Breast epithelium (tissue), 4 donors: ENCODE measurements at regions not wholly inside any gene's neighbourhood (a gene's known extent, or its start where the extent isn't known, plus 50 kb on each side); places are given as distances from the start of the nearest gene placed in this dataset.

Experiments
- DNase-seq, 2 donors: peaks; one replicate each; pipeline ENCODE4 v3.0.0-alpha.2; 2019; ENCODE audit warnings: low spot score in 2 of 2
- H3K27ac ChIP-seq, 2 donors: fragments of 200-600 bp; sonication (generic) in 1 of 2; one replicate each; pipeline ENCODE4 v1.5.1; 2016 to 2019; ENCODE audit warnings: mild to moderate bottlenecking in 1 of 2
- H3K27me3 ChIP-seq, 2 donors: fragments of 200-600 bp; sonication (generic) in 1 of 2; one replicate each; pipeline versions ENCODE4 v1.5.1 to v1.6.0; 2017 to 2019; ENCODE audit warnings: control low read depth in 1 of 2, mild to moderate bottlenecking in 1 of 2
- H3K36me3 ChIP-seq: fragments of 200-600 bp; one replicate; pipeline ENCODE4 v1.5.1; 2019
- H3K4me1 ChIP-seq, 2 donors: fragments of 200-600 bp; sonication (generic); one replicate each; pipeline ENCODE4 v1.5.1; 2016 to 2019; ENCODE audit warnings: control low read depth in 1 of 2
- H3K4me3 ChIP-seq, 3 donors: fragments of 200-600 bp; sonication (generic); 1 replicate in 2 of 3; 2 replicates in 1 of 3; pipeline ENCODE4 v1.5.1; 2016 to 2019; ENCODE audit warnings: mild to moderate bottlenecking in 3 of 3, moderate library complexity in 2 of 3
- H3K9me3 ChIP-seq, 2 donors: fragments of 200-600 bp; sonication (generic) in 1 of 2; one replicate each; pipeline ENCODE4 v1.5.1; 2016 to 2019; ENCODE audit warnings: control low read depth in 1 of 2
- CTCF ChIP-seq, 3 donors: fragments of 450-650 bp; IDR thresholded peaks; one replicate each; pipeline ENCODE4 v1.5.1; 2016 to 2017; ENCODE audit warnings: antibody characterized with exemption in 3 of 3, mild to moderate bottlenecking in 3 of 3, moderate library complexity in 3 of 3
- POLR2A ChIP-seq: fragments of 450-650 bp; IDR thresholded peaks from one replicate; pipeline ENCODE4 v1.6.1; 2016; ENCODE audit warnings: antibody characterized with exemption, mild to moderate bottlenecking, moderate library complexity
- POLR2AphosphoS5 ChIP-seq, 3 donors: sonication (generic); formaldehyde crosslinking; IDR thresholded peaks; one replicate each; pipeline ENCODE4 v1.6.1; 2017; ENCODE audit warnings: antibody characterized with exemption in 3 of 3
- intact Hi-C: fragments of 100-400 bp; cut with DNase I; formaldehyde crosslinking; loops from one replicate; pipeline ENCODE4 v1.15.1; 2023; ENCODE audit warnings: low total_unique reads

- Histone ChIP-seq H3K4me3 (no peak overlapping the region), H3K36me3 (no peaks in the 10 kb centered on the region), H3K27me3 (no peaks in the 10 kb centered on the region), H3K9me3 (no peaks in the 10 kb centered on the region), H3K4me1 (no peaks in the 10 kb centered on the region), H3K27ac (no peak overlapping the region)
- DNase-seq, result no peak
- intact Hi-C loops, result no loop called here
- TF ChIP-seq POLR2A (no peak), POLR2AphosphoS5 (IDR thresholded peaks at IDR 0.05) (no peak), CTCF (IDR thresholded peaks at IDR 0.05) (no peak)
Observed at GRCh38 chr11:81420668-81421250, 1312.9 kb downstream of the FAM181B start.

GRCh38 chr11:81397316-81397715, 1336.3 kb downstream of the FAM181B start:
- no peaks in the 10 kb centered on the region for H3K36me3 ChIP-seq
- no peak for DNase-seq
- intact Hi-C loops, result no loop called here
- H3K27ac ChIP-seq, result no peak overlapping the region
- no peaks in the 10 kb centered on the region for H3K9me3 ChIP-seq
- no peak for TF ChIP-seq CTCF (IDR thresholded peaks at IDR 0.05)
- no peak for TF ChIP-seq POLR2AphosphoS5 (IDR thresholded peaks at IDR 0.05)
- TF ChIP-seq POLR2A, result no peak
- H3K4me1 ChIP-seq, result no peaks in the 10 kb centered on the region
- H3K27me3 ChIP-seq, result no peaks in the 10 kb centered on the region
- no peak overlapping the region for H3K4me3 ChIP-seq

GRCh38 chr11:81394311-81394710, 1339.4 kb downstream of the FAM181B start:
- no peaks in the 10 kb centered on the region for H3K27me3 ChIP-seq

GRCh38 chr11:81388326-81388725, 1345.3 kb downstream of the FAM181B start:
- TF ChIP-seq CTCF (IDR thresholded peaks at IDR 0.05) (no peak), POLR2AphosphoS5 (IDR thresholded peaks at IDR 0.05) (no peak), POLR2A (no peak)
- H3K4me3 ChIP-seq, result no peak overlapping the region

More at GRCh38 chr11:81394311-81394710, 1339.4 kb downstream of the FAM181B start:
- no peak for TF ChIP-seq POLR2A
- no peak for TF ChIP-seq CTCF (IDR thresholded peaks at IDR 0.05)
- TF ChIP-seq POLR2AphosphoS5 (IDR thresholded peaks at IDR 0.05), result no peak
- Histone ChIP-seq H3K27ac (no peak overlapping the region), H3K4me1 (no peaks in the 10 kb centered on the region), H3K9me3 (no peaks in the 10 kb centered on the region), H3K36me3 (no peaks in the 10 kb centered on the region), H3K4me3 (no peak overlapping the region)
- DNase-seq, result no peak
- intact Hi-C loops, result no loop called here

GRCh38 chr11:81380395-81380794, 1353.3 kb downstream of the FAM181B start:
- no peak for DNase-seq
- Histone ChIP-seq H3K4me1 (no peaks in the 10 kb centered on the region), H3K9me3 (no peaks in the 10 kb centered on the region), H3K36me3 (no peaks in the 10 kb centered on the region), H3K4me3 (no peak overlapping the region), H3K27ac (no peak overlapping the region), H3K27me3 (no peaks in the 10 kb centered on the region)
- no peak for TF ChIP-seq POLR2AphosphoS5 (IDR thresholded peaks at IDR 0.05)
- TF ChIP-seq CTCF (IDR thresholded peaks at IDR 0.05), result no peak
- no peak for TF ChIP-seq POLR2A
- intact Hi-C loops, result no loop called here

More at GRCh38 chr11:81388326-81388725, 1345.3 kb downstream of the FAM181B start:
- no peaks in the 10 kb centered on the region for H3K9me3 ChIP-seq
- no peak for DNase-seq
- no peaks in the 10 kb centered on the region for H3K27me3 ChIP-seq
- intact Hi-C loops, result no loop called here
- no peak overlapping the region for H3K27ac ChIP-seq
- H3K36me3 ChIP-seq, result no peaks in the 10 kb centered on the region
- no peaks in the 10 kb centered on the region for H3K4me1 ChIP-seq
